HepG2 (cell line): ENCODE measurements at regions not wholly inside any gene's neighbourhood (a gene's known extent, or its start where the extent isn't known, plus 50 kb on each side); places are given as distances from the start of the nearest gene placed in this dataset.

Source experiments
- ATAC-seq: fragments of 200-7000 bp; cut with Tn5 transposase; 3 replicates; pipeline ENCODE4 v1.9.1; 2020; ENCODE audit warnings: mild to moderate bottlenecking, moderate library complexity
- BruUV-seq: library from RNA; stranded (reverse); fragments of 400-500 nt; replicated peaks from 2 replicates; lab custom pipeline; 2021; lab: Mats Ljungman, UMichigan
- CTCF ChIA-PET: fragments of 300-600 bp; formaldehyde crosslinking; extraction: SDS; loops from one replicate; lab custom pipeline; 2021; ENCODE audit warnings: low total read pairs, inconsistent platforms, low intra/inter-chr PET ratio; lab: Yijun Ruan, JAX
- POLR2A ChIA-PET: fragments of 350-600 bp; sonication (Branson Sonifier 250); formaldehyde crosslinking; loops from one replicate; lab custom pipeline; 2020; ENCODE audit warnings: antibody characterized with exemption, inconsistent platforms; lab: Yijun Ruan, JAX
- DNase-seq: peaks from one replicate; pipeline ENCODE4 v3.0.0-alpha.2; 2015; ENCODE audit warnings: low spot score
- FAIRE-seq: peaks from 3 replicates; lab custom pipeline; 2011; peaks lifted over from hg19 to GRCh38; lab: Jason Lieb, UNC
- H2AFZ ChIP-seq: one replicate; pipeline ENCODE4 v1.6.1; 2011; ENCODE audit warnings: low read length, inconsistent platforms
- H3K27ac ChIP-seq: fragments of 300-600 bp; 3 replicates; pipeline ENCODE4 v1.8.0; 2011; ENCODE audit warnings: mixed run types, mild to moderate bottlenecking, mixed read lengths, low read length, inconsistent platforms; ENCODE audit not compliant: insufficient read depth; ENCODE audit errors: extremely low read length
- H3K27me3 ChIP-seq, 2 experiments: fragments of 200-600 bp in 1 of 2; 2 replicates in 1 of 2; 3 replicates in 1 of 2; pipeline versions ENCODE4 v1.6.0 to v1.8.0; 2011; ENCODE audit warnings: low read length in 2 of 2, mild to moderate bottlenecking in 2 of 2, moderate library complexity in 2 of 2, inconsistent platforms in 1 of 2; ENCODE audit not compliant: insufficient read depth in 2 of 2, control insufficient read depth in 1 of 2
- H3K36me3 ChIP-seq, 2 experiments: fragments of 200-600 bp in 1 of 2; replicated peaks in 1 of 2; 2 replicates in 1 of 2; 3 replicates in 1 of 2; pipeline versions ENCODE4 v1.5.1 to v1.8.0; 2011; ENCODE audit warnings: low read length in 2 of 2, inconsistent platforms in 1 of 2; ENCODE audit not compliant: insufficient read depth in 2 of 2, control insufficient read depth in 1 of 2
- H3K4me1 ChIP-seq: 2 replicates; pipeline ENCODE4 v1.5.1; 2012; ENCODE audit warnings: low read length, inconsistent platforms; ENCODE audit not compliant: insufficient read depth
- H3K4me2 ChIP-seq: 2 replicates; pipeline ENCODE4 v1.6.0; 2011; ENCODE audit warnings: low read depth, low read length, inconsistent platforms
- H3K4me3 ChIP-seq, 3 experiments: fragments of 200-600 bp in 1 of 3; sonication (generic), shearing (Covaris generic) in 1 of 3; replicated peaks in 1 of 3; 2 replicates each; pipeline ENCODE4 v1.5.1; 2011 to 2016; ENCODE audit warnings: low read length in 3 of 3, inconsistent platforms in 2 of 3, low read depth in 2 of 3, mild to moderate bottlenecking in 2 of 3, control low read depth in 1 of 3, mixed read lengths in 1 of 3; ENCODE audit not compliant: insufficient read depth in 1 of 3
- H3K79me2 ChIP-seq: one replicate; pipeline ENCODE4 v1.6.1; 2011; ENCODE audit warnings: low read length, inconsistent platforms; ENCODE audit not compliant: insufficient read depth
- H3K9ac ChIP-seq: 2 replicates; pipeline ENCODE4 v1.6.0; 2011; ENCODE audit warnings: mild to moderate bottlenecking, low read depth, low read length, inconsistent platforms; ENCODE audit not compliant: insufficient read depth
- H3K9me3 ChIP-seq: 2 replicates; pipeline ENCODE4 v1.5.1; 2012; ENCODE audit warnings: mild to moderate bottlenecking, low read length
- H4K20me1 ChIP-seq: 2 replicates; pipeline ENCODE4 v1.6.0; 2011; ENCODE audit warnings: inconsistent platforms, mild to moderate bottlenecking, low read length, moderate library complexity; ENCODE audit not compliant: insufficient read depth
- AKAP8 ChIP-seq: sonication (generic); formaldehyde crosslinking; IDR thresholded peaks from 2 replicates; pipeline ENCODE4 v1.5.1; 2020; ENCODE audit warnings: mild to moderate bottlenecking, missing genetic modification reagents
- NCOA1 ChIP-seq: sonication (generic); formaldehyde crosslinking; IDR thresholded peaks from 2 replicates; pipeline ENCODE4 v1.9.0; 2021; ENCODE audit warnings: missing genetic modification reagents
- TEF ChIP-seq: sonication (generic); formaldehyde crosslinking; IDR thresholded peaks from 2 replicates; pipeline ENCODE4 v1.5.0; 2020; ENCODE audit warnings: missing genetic modification reagents
- WGBS: methylation state at CpG from one replicate; pipeline ENCODE4 v1.1.6; 2017; ENCODE audit warnings: low lambda C conversion rate; 5-methylcytosine and 5-hydroxymethylcytosine counted together
- in situ Hi-C: cut with HindIII; loops from 2 replicates; pipeline ENCODE4 v1.10.0; 2017; ENCODE audit warnings: low pct_unique_long_range_greater_than_20kb; ENCODE audit not compliant: extremely low pct_ligation_motif_present
- intact Hi-C: fragments of 100-400 bp; cut with micrococcal nuclease; formaldehyde crosslinking; loops from one replicate; pipeline ENCODE4 v1.10.0; 2022; ENCODE audit not compliant: unreplicated experiment

- DNase-seq = no peak
- no peaks in the 10 kb centered on the region for H3K36me3 ChIP-seq
- no peak overlapping the region for H2AFZ ChIP-seq
- no peak for FAIRE-seq
- in situ Hi-C loops = no loop called here
- CTCF ChIA-PET = no interaction called here
- no peaks in the 10 kb centered on the region for H3K9me3 ChIP-seq
- no peak overlapping the region for H3K4me3 ChIP-seq
- 38% methylated on average over 1 of the region's 1 CpG for WGBS
- H3K4me1 ChIP-seq = no peaks in the 10 kb centered on the region
- H3K27ac ChIP-seq = no peak overlapping the region
- no peaks in the 10 kb centered on the region for H3K79me2 ChIP-seq
- no peak for TF ChIP-seq TEF (CRISPR knock-in tag)
- TF ChIP-seq, all 625 proteins: peak for 0
- no peak overlapping the region for H3K4me2 ChIP-seq
- no peak overlapping the region for H3K9ac ChIP-seq
- H3K27me3 ChIP-seq = no peaks in the 10 kb centered on the region
- no peak for ATAC-seq
- POLR2A ChIA-PET = no interaction called here
- H4K20me1 ChIP-seq = no peaks in the 10 kb centered on the region
- no TSS peak for BruUV-seq
- intact Hi-C loops = no loop called here
Observed at GRCh38 chr3:4011166-4011565, 211.9 kb downstream of the LRRN1 start.

DNA sequence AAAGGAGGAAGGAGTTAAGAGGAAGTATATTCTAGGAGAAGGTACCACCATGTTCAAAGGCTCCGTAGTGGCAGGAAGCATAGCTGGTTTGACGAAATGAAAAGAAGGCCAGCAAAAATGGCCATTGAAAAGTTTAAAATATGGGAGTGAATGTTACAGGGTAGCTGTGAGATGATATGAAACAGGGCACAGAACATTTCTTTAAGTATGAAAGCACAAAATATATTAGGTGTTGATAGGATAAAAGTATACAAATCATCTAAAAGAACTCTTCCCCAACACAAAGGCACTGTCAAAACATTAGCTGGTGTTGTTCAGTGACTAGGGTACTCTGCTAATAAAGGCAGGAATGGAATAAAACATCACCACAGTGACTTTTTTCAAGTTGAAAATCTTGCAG is 216.2 kb downstream of the LRRN1 start:
- H2AFZ ChIP-seq = no peak overlapping the region
- no peak for TF ChIP-seq AKAP8
- no peak for TF ChIP-seq NCOA1 (CRISPR knock-in tag)
- TF ChIP-seq, all 625 proteins: peak for 0
- Histone ChIP-seq H3K79me2 (no peaks in the 10 kb centered on the region), H3K4me3 (no peak overlapping the region), H4K20me1 (no peaks in the 10 kb centered on the region), H3K9ac (no peak overlapping the region), H3K27ac (no peak overlapping the region), H3K9me3 (no peaks in the 10 kb centered on the region), H3K27me3 (no peaks in the 10 kb centered on the region), H3K4me1 (no peaks in the 10 kb centered on the region), H3K4me2 (no peak overlapping the region), H3K36me3 (no peaks in the 10 kb centered on the region)
- CTCF ChIA-PET = no interaction called here
- BruUV-seq = no TSS peak
- DNase-seq = no peak
- no peak for ATAC-seq
- POLR2A ChIA-PET = no interaction called here
- WGBS = 7% methylated on average over 2 of the region's 2 CpGs
- in situ Hi-C loops = no loop called here
- intact Hi-C loops = no loop called here
- no peak for FAIRE-seq
